Astrocyte of the cerebellum (primary cell): ENCODE measurements at regions not wholly inside any gene's neighbourhood (a gene's known extent, or its start where the extent isn't known, plus 50 kb on each side); places are given as distances from the start of the nearest gene placed in this dataset.
"Not testable (repeated sequence)": the region's sequence is repeated elsewhere in the genome, so short reads cannot be mapped to it uniquely, and the experiment has no call there.

Experiments used
- DNase-seq: peaks from one replicate; pipeline ENCODE4 v3.0.0-alpha.2; 2011; ENCODE audit warnings: low read depth
- H3K4me3 ChIP-seq: 2 replicates; pipeline ENCODE4 v1.5.1; 2011; ENCODE audit warnings: mild to moderate bottlenecking, low read depth, low read length, moderate library complexity
- CTCF ChIP-seq: IDR thresholded peaks from 2 replicates; pipeline ENCODE4 v1.5.1; 2012; ENCODE audit warnings: low read length, low read depth, moderate library complexity, mild to moderate bottlenecking; ENCODE audit errors: missing control alignments
- in situ Hi-C: cut with HindIII; loops from 2 replicates; pipeline ENCODE4 v1.10.0; 2017; ENCODE audit warnings: low sequenced_read_pairs

DNA sequence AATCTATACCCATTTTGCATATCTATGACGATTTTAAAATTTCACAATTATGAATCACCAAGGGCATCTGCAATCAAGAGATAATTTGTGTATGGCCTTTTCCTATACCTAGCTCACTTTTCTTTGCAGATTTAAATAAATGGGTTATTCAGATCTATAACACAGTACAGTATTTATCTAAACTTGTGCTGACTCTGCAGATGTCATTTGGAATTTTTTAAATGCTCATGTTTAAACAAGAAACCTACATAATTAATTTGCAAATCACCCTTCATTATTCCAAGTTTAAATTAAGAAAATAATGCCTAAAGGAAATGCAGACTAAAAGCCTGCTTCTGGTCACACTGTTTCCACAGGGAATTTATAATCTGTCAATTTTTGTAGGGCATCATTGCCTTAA, 284.2 kb downstream of the SI start:
- no peak overlapping the region for H3K4me3 ChIP-seq
- DNase-seq = no peak
- in situ Hi-C loops = no loop called here
- no peak for TF ChIP-seq CTCF

DNA sequence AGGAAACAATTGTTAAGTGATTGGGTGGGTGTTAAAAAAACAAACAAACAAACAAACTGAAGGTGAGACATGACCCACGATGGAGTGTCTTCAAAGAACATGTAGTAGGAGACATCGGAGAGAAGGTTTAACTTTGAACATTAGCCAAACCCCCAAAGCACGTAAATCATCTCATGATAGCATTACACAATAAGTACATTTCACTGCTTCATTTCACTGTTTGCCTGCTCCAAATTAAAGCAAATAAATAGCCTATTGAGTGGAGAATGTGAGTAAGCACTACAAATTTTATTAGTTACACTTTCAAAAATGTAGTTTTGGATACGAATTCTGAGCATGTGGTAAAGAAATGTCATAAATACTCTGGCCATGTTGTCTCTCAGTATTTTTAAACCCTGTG, 287.0 kb downstream of the SI start:
- no peak overlapping the region for H3K4me3 ChIP-seq
- no peak for TF ChIP-seq CTCF
- in situ Hi-C loops = no loop called here
- no peak for DNase-seq

DNA sequence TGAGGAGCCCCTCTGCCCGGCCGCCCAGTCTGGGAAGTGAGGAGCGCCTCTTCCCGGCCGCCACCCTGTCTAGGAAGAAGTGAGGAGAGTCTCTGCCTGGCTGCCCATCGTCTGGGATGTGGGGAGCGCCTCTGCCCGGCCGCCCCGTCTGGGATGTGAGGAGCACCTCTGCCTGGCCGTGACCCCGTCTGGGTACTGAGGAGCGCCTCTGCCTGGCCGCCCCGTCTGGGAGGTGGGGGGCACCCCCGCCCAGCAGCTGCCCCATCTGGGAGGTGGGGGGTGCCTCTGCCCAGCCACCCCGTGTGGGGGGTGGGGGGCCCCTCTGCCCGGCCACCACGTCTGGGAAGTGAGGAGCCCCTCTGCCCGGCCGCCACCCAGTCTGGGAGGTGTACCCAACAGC, 293.9 kb downstream of the SI start:
- DNase-seq, H3K4me3 ChIP-seq, in situ Hi-C loops: not testable (repeated sequence)

- in situ Hi-C loops = no loop called here
- H3K4me3 ChIP-seq = no peak overlapping the region
- no peak for TF ChIP-seq CTCF
- no peak for DNase-seq
These were observed 296.5 kb downstream of the SI start for GRCh38 chr3:164781755-164782154.

GRCh38 chr3:164779816-164780215, 298.5 kb downstream of the SI start:
- in situ Hi-C loops = no loop called here
- no peak for DNase-seq
- no peak for TF ChIP-seq CTCF
- H3K4me3 ChIP-seq = no peak overlapping the region

- TF ChIP-seq CTCF = no peak
- H3K4me3 ChIP-seq = no peak overlapping the region
- no peak for DNase-seq
- in situ Hi-C loops = no loop called here
These were observed 325.5 kb downstream of the SI start for GRCh38 chr3:164752812-164753211.

DNA sequence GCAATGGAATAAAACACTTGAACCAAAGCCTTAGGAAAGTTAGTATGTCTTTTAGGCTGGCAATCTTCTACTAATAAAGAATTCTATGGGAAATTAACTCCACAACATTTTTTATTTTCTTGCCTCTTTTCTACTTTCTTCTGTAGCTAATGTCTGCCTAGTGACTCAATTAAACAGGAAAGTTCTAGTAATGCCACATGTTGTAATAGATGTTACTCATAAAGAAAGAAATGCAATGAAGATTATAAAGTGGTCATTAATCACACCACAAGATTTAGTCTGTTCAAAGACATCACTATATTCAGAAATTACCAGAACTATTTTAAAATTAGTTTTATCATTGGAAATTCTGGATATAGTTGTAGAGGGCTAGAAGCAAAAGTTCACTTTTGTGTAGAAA, 329.7 kb downstream of the SI start:
- TF ChIP-seq CTCF = no peak
- in situ Hi-C loops = no loop called here
- no peak for DNase-seq
- H3K4me3 ChIP-seq = no peak overlapping the region
